Gastrocnemius medialis (tissue), 4 donors: ENCODE measurements at regions not wholly inside any gene's neighbourhood (a gene's known extent, or its start where the extent isn't known, plus 50 kb on each side); places are given as distances from the start of the nearest gene placed in this dataset.
A peak's percentile ranks its signal among the peaks of the same experiment; 100 is the strongest.

Experiments used
- ATAC-seq, 2 donors: fragments of 150-250 bp; one replicate each; pipeline ENCODE4 v1.9.1; 2016
- DNase-seq, 2 donors: peaks; one replicate each; pipeline ENCODE4 v3.0.0-alpha.2; 2019
- H3K27ac ChIP-seq, 4 donors: fragments of 200-600 bp; sonication (generic); 1 replicate in 1 of 4; 2 replicates in 3 of 4; pipeline ENCODE4 v1.5.1; 2016 to 2018; ENCODE audit warnings: mild to moderate bottlenecking in 2 of 4, moderate library complexity in 1 of 4
- H3K27me3 ChIP-seq, 3 donors: fragments of 200-600 bp; sonication (generic) in 2 of 3; 1 replicate in 1 of 3; 2 replicates in 2 of 3; pipeline versions ENCODE4 v1.5.1 to v1.6.0; 2016 to 2019; ENCODE audit warnings: mild to moderate bottlenecking in 1 of 3, moderate library complexity in 1 of 3
- H3K36me3 ChIP-seq, 2 donors: fragments of 200-600 bp; sonication (generic) in 1 of 2; one replicate each; pipeline ENCODE4 v1.5.1; 2017 to 2018
- H3K4me1 ChIP-seq, 2 donors: fragments of 200-600 bp; sonication (generic) in 1 of 2; one replicate each; pipeline ENCODE4 v1.5.1; 2016 to 2017; ENCODE audit warnings: mild to moderate bottlenecking in 2 of 2
- H3K4me3 ChIP-seq, 4 donors: fragments of 200-600 bp; sonication (generic) in 3 of 4; 1 replicate in 1 of 4; 2 replicates in 3 of 4; pipeline ENCODE4 v1.5.1; 2016 to 2019; ENCODE audit warnings: mild to moderate bottlenecking in 2 of 4
- H3K9me3 ChIP-seq, 3 donors: fragments of 200-600 bp; sonication (generic) in 2 of 3; 1 replicate in 1 of 3; 2 replicates in 2 of 3; pipeline ENCODE4 v1.5.1; 2016 to 2019
- POLR2A ChIP-seq, 2 donors: fragments of 450-650 bp; IDR thresholded peaks; one replicate each; pipeline ENCODE4 v1.6.1; 2017; ENCODE audit warnings: antibody characterized with exemption in 2 of 2, mild to moderate bottlenecking in 2 of 2, moderate library complexity in 2 of 2
- in situ Hi-C, 4 donors: fragments of 200-750 bp; cut with MboI; loops; one replicate each; pipeline versions ENCODE4 v1.15.0 to v1.8.0; 2017; ENCODE audit warnings: low sequenced_read_pairs in 4 of 4
- intact Hi-C: fragments of 100-400 bp; cut with DNase I; formaldehyde crosslinking; loops from one replicate; pipeline ENCODE4 v1.15.1; 2023; ENCODE audit warnings: low total_unique reads
- TF ChIP-seq, protein P1 (sequence below), 5 experiments: fragments of 450-650 bp in 3 of 5; fragments of 200-600 bp in 2 of 5; sonication (generic) in 2 of 5; IDR thresholded peaks in 4 of 5; conservative IDR thresholded peaks in 1 of 5; 1 replicate in 4 of 5; 2 replicates in 1 of 5; pipeline ENCODE4 v1.5.1; 2016 to 2019; ENCODE audit warnings: antibody characterized with exemption in 5 of 5, mild to moderate bottlenecking in 3 of 5, moderate library complexity in 3 of 5

DNA sequence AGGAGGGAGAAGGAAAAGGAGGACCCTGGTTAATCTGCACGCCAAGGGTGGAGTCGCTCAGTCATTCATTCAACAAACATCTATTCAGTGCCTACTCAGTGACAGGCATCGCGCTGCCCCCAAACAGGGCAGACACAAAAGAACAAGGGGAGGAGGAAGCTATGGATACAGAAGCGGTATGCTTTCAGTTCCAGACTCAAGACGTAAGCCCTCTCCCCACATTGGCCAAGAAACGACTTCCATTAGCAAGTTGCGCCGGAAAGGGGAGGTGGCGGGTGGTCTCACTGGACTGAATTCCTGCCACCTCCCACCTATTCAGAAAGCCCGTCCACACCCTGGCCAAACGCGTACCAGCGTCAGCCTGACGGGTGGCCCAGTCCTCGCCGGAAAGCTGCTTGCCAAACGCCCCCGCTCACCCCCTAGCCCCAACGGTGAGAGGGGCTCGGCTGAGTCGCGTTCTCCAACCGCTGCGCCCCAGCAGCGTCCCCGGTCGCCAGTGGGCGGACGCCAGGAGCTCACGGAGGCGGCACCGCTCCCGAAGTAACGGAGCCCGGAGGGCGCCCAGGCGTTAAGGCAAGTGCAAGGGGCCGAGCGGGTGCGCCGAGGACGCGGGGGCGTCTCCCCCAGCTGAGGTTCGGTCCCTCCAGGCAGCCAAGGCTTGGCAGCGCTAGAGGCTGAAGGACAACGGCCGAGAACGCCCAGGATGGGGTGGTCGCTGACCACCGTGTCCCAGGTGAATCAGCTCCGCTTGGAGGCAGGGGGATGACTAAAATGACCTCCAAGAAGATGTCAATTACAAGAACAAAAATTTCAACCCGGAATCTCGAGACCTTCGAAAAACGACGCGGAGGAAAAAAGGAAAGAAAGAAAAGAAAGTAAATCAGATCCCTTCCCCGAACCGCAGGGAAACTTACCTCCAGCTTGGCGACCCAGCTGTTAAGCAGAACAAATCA, 470.7 kb downstream of the SOX9 start:
- peak overlapping the region; percentile 43 to 54 (median 50) for H3K4me3 ChIP-seq
- ATAC-seq, result no peak
- H3K9me3 ChIP-seq, result no peaks in the 10 kb centered on the region
- H3K27me3 ChIP-seq, result peaks cover 18 to 24% (median 23%) of the 10 kb centered on the region in 3 donors
- in situ Hi-C loops, result no loop called here
- intact Hi-C loops, result no loop called here
- DNase-seq, result no peak
- H3K36me3 ChIP-seq, result no peaks in the 10 kb centered on the region
- no peaks in the 10 kb centered on the region for H3K4me1 ChIP-seq
- no peak overlapping the region for H3K27ac ChIP-seq
- no peak for TF ChIP-seq POLR2A (IDR thresholded peaks at IDR 0.05)
- TF ChIP-seq, protein P1, sequence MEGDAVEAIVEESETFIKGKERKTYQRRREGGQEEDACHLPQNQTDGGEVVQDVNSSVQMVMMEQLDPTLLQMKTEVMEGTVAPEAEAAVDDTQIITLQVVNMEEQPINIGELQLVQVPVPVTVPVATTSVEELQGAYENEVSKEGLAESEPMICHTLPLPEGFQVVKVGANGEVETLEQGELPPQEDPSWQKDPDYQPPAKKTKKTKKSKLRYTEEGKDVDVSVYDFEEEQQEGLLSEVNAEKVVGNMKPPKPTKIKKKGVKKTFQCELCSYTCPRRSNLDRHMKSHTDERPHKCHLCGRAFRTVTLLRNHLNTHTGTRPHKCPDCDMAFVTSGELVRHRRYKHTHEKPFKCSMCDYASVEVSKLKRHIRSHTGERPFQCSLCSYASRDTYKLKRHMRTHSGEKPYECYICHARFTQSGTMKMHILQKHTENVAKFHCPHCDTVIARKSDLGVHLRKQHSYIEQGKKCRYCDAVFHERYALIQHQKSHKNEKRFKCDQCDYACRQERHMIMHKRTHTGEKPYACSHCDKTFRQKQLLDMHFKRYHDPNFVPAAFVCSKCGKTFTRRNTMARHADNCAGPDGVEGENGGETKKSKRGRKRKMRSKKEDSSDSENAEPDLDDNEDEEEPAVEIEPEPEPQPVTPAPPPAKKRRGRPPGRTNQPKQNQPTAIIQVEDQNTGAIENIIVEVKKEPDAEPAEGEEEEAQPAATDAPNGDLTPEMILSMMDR (IDR thresholded peaks at IDR 0.05 in 4 of 5, conservative IDR thresholded peaks at IDR 0.05 in 1 of 5), result no peak

DNA sequence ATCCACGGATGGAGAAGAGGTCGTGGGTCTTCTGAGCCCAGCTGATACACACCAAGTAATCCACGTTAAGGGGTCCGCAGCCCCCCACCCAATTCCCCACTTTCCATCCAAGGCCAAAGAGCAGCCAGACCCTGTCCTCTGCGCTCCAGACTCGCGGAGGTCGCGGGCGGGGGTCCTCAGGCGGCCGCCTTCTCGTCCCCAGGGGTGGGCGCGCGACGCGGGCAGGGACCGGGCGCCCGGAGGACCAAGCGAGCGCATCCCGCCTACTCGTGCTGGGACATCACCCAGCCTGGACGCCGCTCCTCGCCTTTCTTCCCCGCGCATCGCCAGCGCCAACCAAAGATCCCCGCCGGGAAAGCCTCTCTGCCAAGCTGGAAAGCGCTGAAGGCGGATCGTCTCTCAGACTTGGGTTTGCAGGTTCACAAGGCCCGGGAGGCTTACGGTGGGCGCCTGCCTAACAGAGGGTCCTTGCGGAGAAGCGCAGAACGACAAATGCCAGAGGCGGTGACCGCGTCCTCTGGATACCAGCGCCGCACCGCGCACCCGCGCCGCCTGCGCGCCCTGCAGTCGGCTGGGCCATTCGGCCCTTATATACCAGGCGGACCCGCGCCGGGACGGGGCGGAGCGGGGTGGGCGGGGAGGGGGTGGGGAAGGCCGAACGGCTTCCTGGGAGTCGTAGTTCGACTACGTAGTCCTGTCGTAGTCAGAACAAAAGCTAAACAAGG, 471.6 kb downstream of the SOX9 start:
- Histone ChIP-seq H3K9me3 (no peaks in the 10 kb centered on the region), H3K27ac (no peak overlapping the region), H3K4me1 (no peaks in the 10 kb centered on the region), H3K36me3 (no peaks in the 10 kb centered on the region), H3K27me3 (peaks cover 18 to 24% (median 23%) of the 10 kb centered on the region in 3 donors), H3K4me3 (peak overlapping the region; percentile 43 to 54 (median 50))
- in situ Hi-C loops, result no loop called here
- DNase-seq, result no peak
- TF ChIP-seq POLR2A (IDR thresholded peaks at IDR 0.05), result peak; percentile 24 to 63
- TF ChIP-seq, protein P1 (IDR thresholded peaks at IDR 0.05 in 4 of 5, conservative IDR thresholded peaks at IDR 0.05 in 1 of 5), result no peak
- intact Hi-C loops, result no loop called here
- peak; percentile 36 to 44 for ATAC-seq

DNA sequence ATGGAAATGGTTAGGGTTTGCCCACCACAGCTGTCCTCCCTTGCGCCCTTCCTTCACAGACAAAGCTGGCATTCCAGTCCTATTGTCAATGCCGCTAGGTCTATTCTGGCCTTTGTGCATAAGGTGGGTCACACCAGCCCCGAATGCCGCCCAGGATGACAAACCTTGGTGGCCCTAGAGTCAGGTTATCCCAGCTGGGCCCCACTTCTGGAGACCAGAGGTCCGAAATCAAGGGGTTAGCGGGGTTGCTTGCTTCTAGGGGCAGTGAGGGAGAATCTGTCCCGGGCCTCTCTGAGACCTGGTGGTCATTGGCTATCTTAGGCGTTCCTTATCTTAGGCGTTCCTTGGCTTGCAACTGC, 472.1 kb downstream of the SOX9 start:
- Histone ChIP-seq H3K36me3 (no peaks in the 10 kb centered on the region), H3K27ac (no peak overlapping the region), H3K4me1 (no peaks in the 10 kb centered on the region), H3K27me3 (peaks cover 18 to 24% (median 23%) of the 10 kb centered on the region in 3 donors), H3K4me3 (peak overlapping the region; percentile 43 to 54 (median 50)), H3K9me3 (no peaks in the 10 kb centered on the region)
- no peak for ATAC-seq
- intact Hi-C loops (no loop called here), in situ Hi-C loops (no loop called here)
- no peak for DNase-seq
- TF ChIP-seq, protein P1 (IDR thresholded peaks at IDR 0.05 in 4 of 5, conservative IDR thresholded peaks at IDR 0.05 in 1 of 5), result no peak
- TF ChIP-seq POLR2A (IDR thresholded peaks at IDR 0.05), result no peak

DNA sequence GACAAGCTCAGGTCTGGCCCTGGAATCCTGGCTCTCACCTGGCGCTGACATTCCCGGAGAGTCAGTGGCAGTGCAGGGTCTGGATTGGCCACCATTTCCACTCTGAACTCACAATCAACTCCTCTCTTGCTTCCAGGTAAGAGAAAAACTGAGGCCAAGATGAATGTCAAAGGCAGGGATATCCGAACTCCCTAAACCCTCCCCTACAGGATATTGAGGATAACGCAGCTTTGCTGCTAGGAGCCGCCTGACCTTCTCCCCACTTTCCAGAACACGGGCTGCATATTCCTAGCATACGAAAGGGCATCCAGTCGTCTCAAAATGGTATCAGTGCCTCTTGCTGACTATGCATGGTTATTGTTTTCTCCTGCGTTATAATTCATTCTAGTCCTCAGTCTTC, 473.4 kb downstream of the SOX9 start:
- DNase-seq (no peak), ATAC-seq (no peak)
- no peak overlapping the region for H3K27ac ChIP-seq
- TF ChIP-seq POLR2A (IDR thresholded peaks at IDR 0.05), result no peak
- TF ChIP-seq, protein P1 (IDR thresholded peaks at IDR 0.05 in 4 of 5, conservative IDR thresholded peaks at IDR 0.05 in 1 of 5), result no peak
- no peak overlapping the region for H3K4me3 ChIP-seq
- H3K9me3 ChIP-seq, result no peaks in the 10 kb centered on the region
- in situ Hi-C loops, result no loop called here
- no peaks in the 10 kb centered on the region for H3K36me3 ChIP-seq
- intact Hi-C loops, result no loop called here
- peaks cover 18 to 24% (median 23%) of the 10 kb centered on the region in 3 donors for H3K27me3 ChIP-seq
- no peaks in the 10 kb centered on the region for H3K4me1 ChIP-seq
